BJ (cell line): ENCODE measurements at regions not wholly inside any gene's neighbourhood (a gene's known extent, or its start where the extent isn't known, plus 50 kb on each side); places are given as distances from the start of the nearest gene placed in this dataset.
"Not testable (repeated sequence)": the region's sequence is repeated elsewhere in the genome, so short reads cannot be mapped to it uniquely, and the experiment has no call there.

Experiments
- CTCF ChIA-PET: fragments of 350-600 bp; formaldehyde crosslinking; extraction: SDS; loops from one replicate; lab custom pipeline; 2021; ENCODE audit warnings: antibody characterized with exemption, inconsistent platforms; lab: Yijun Ruan, JAX
- POLR2A ChIA-PET: fragments of 300-600 bp; sonication (Branson Sonifier 250); formaldehyde crosslinking; extraction: SDS; loops from one replicate; lab custom pipeline; 2021; ENCODE audit warnings: antibody characterized with exemption; lab: Charles Lee
- DNase-seq: peaks from one replicate; pipeline ENCODE4 v3.0.0-alpha.2; 2011; ENCODE audit warnings: low read depth
- H3K27me3 ChIP-seq: 2 replicates; pipeline ENCODE4 v1.6.0; 2011; ENCODE audit warnings: low read length; ENCODE audit not compliant: control insufficient read depth, insufficient read depth
- H3K36me3 ChIP-seq: 2 replicates; pipeline ENCODE4 v1.5.1; 2011; ENCODE audit warnings: low read length; ENCODE audit not compliant: control insufficient read depth, insufficient read depth
- H3K4me3 ChIP-seq: 2 replicates; pipeline ENCODE4 v1.5.1; 2011; ENCODE audit warnings: low read depth, mild to moderate bottlenecking, control low read depth, low read length
- CTCF ChIP-seq: IDR thresholded peaks from 2 replicates; pipeline ENCODE4 v1.5.1; 2011; ENCODE audit warnings: low read depth, mild to moderate bottlenecking, control low read depth, inconsistent platforms, low read length, moderate library complexity; ENCODE audit not compliant: insufficient read depth

GRCh38 chr13:80931118-80931517 is 590.2 kb upstream of the SPRY2 start:
- no peaks in the 10 kb centered on the region for H3K27me3 ChIP-seq
- no peak overlapping the region for H3K4me3 ChIP-seq
- H3K36me3 ChIP-seq = no peaks in the 10 kb centered on the region
- CTCF ChIA-PET = no interaction called here
- POLR2A ChIA-PET = no interaction called here
- no peak for TF ChIP-seq CTCF
- no peak for DNase-seq

GRCh38 chr13:80928241-80928640 is 587.3 kb upstream of the SPRY2 start:
- ChIA-PET POLR2A (no interaction called here), CTCF (no interaction called here)
- H3K27me3 ChIP-seq = no peaks in the 10 kb centered on the region
- H3K36me3 ChIP-seq = no peaks in the 10 kb centered on the region
- TF ChIP-seq CTCF = no peak
- no peak for DNase-seq
- no peak overlapping the region for H3K4me3 ChIP-seq

- H3K27me3 ChIP-seq, POLR2A ChIA-PET, CTCF ChIA-PET: not testable (repeated sequence)
These were observed 585.1 kb upstream of the SPRY2 start for GRCh38 chr13:80926024-80926423.

GRCh38 chr13:80924596-80924995 is 583.7 kb upstream of the SPRY2 start:
- Histone ChIP-seq H3K4me3 (no peak overlapping the region), H3K36me3 (no peaks in the 10 kb centered on the region), H3K27me3 (no peaks in the 10 kb centered on the region)
- no peak for TF ChIP-seq CTCF
- DNase-seq = no peak
- POLR2A ChIA-PET = no interaction called here
- CTCF ChIA-PET = no interaction called here

More at GRCh38 chr13:80926024-80926423, 585.1 kb upstream of the SPRY2 start:
- not testable (repeated sequence) for H3K36me3 ChIP-seq, DNase-seq, H3K4me3 ChIP-seq

GRCh38 chr13:80923907-80924306 is 583.0 kb upstream of the SPRY2 start:
- no peak overlapping the region for H3K4me3 ChIP-seq
- POLR2A ChIA-PET = no interaction called here
- CTCF ChIA-PET = no interaction called here
- TF ChIP-seq CTCF = no peak
- no peak for DNase-seq
- H3K36me3 ChIP-seq = no peaks in the 10 kb centered on the region
- no peaks in the 10 kb centered on the region for H3K27me3 ChIP-seq

- H3K36me3 ChIP-seq = no peaks in the 10 kb centered on the region
- H3K27me3 ChIP-seq = no peaks in the 10 kb centered on the region
- no peak for TF ChIP-seq CTCF
- H3K4me3 ChIP-seq = no peak overlapping the region
- ChIA-PET CTCF (no interaction called here), POLR2A (no interaction called here)
- no peak for DNase-seq
These were observed 581.0 kb upstream of the SPRY2 start for GRCh38 chr13:80921971-80922370.
